ENCODE measurements at regions not wholly inside any gene's neighbourhood (a gene's known extent, or its start where the extent isn't known, plus 50 kb on each side); places are given as distances from the start of the nearest gene placed in this dataset.

DNA sequence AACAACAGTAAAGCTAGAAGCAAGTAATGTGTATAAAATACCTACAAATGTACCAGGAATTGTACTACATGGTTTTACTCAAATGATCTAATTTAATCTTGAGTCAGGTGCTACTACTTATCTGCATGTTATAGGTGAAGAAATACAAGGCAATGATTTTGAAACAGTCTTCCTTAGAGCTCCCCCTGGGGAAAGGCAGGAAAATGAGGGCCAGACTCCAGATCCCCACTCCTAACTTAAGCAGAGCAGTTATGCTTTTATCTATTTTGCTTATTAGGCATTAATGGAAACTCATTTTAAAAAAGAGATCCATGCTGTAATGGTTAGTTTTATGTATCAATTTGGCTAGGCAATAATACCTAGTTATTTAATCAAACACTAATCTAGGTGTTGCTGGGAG lies 109.3 kb upstream of the CPSF6 start:
- ChIA-PET POLR2A (ENCODE audit: unreplicated experiment) (no interaction called here), CTCF (no interaction called here)
- Histone ChIP-seq H3F3A (ENCODE audit: insufficient read depth, low read depth) (no peaks in the 10 kb centered on the region), H3K27me3 (ENCODE audit: insufficient read depth, low read depth) (0 out of 2 replicates have a peak, but pooled peaks cover 6% of the 10 kb centered on the region), H3K4me3 (no peak overlapping the region), H3K27ac (no peak overlapping the region), H3K9me3 (ENCODE audit: insufficient read depth, low read depth) (no peaks in the 10 kb centered on the region), H3K4me1 (replicated peaks; ENCODE audit: insufficient read depth) (no peaks in the 10 kb centered on the region), H3K79me2 (ENCODE audit: low read depth) (no peaks in the 10 kb centered on the region), H3K4me2 (no peak overlapping the region), H3K9me2 (ENCODE audit: insufficient read depth) (no peaks in the 10 kb centered on the region), H4K20me1 (ENCODE audit: insufficient read depth) (no peaks in the 10 kb centered on the region), H3K36me3 (ENCODE audit: low read depth) (no peaks in the 10 kb centered on the region), H2AFZ (no peak overlapping the region)
- intact Hi-C loops (cut with micrococcal nuclease; ENCODE audit: unreplicated experiment): no loop called here
- DNase-seq: no peak
- BruUV-seq (replicated peaks): no TSS peak
- no peak for TF ChIP-seq EZH2 (IDR thresholded peaks at IDR 0.05; ENCODE audit: low read depth)
- TF ChIP-seq, protein P1, sequence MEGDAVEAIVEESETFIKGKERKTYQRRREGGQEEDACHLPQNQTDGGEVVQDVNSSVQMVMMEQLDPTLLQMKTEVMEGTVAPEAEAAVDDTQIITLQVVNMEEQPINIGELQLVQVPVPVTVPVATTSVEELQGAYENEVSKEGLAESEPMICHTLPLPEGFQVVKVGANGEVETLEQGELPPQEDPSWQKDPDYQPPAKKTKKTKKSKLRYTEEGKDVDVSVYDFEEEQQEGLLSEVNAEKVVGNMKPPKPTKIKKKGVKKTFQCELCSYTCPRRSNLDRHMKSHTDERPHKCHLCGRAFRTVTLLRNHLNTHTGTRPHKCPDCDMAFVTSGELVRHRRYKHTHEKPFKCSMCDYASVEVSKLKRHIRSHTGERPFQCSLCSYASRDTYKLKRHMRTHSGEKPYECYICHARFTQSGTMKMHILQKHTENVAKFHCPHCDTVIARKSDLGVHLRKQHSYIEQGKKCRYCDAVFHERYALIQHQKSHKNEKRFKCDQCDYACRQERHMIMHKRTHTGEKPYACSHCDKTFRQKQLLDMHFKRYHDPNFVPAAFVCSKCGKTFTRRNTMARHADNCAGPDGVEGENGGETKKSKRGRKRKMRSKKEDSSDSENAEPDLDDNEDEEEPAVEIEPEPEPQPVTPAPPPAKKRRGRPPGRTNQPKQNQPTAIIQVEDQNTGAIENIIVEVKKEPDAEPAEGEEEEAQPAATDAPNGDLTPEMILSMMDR (conservative IDR thresholded peaks at IDR 0.05): no peak

DNA sequence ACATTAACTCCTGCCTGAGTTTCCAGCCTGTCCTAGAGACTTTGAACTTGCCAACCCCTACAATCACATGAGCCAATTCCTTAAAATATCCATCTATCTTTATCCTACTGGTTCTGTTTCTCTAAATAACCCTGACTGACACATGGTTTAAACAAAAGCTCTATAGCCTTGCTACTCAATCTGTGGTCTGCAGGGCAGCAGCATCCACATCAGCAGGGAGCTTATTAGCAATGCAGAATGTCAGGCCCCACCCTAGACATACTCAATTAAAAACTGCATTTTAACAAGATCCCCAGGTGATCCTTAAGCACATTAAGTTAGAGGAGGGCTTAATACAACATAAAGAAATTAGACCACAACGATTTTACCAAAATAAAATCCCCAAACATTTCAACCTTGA lies 108.3 kb upstream of the CPSF6 start:
- no peak overlapping the region for H2AFZ ChIP-seq
- H3K4me3 ChIP-seq: no peak overlapping the region
- H3K27me3 ChIP-seq (ENCODE audit: insufficient read depth, low read depth): 0 out of 2 replicates have a peak, but pooled peaks cover 6% of the 10 kb centered on the region
- no peaks in the 10 kb centered on the region for H3K9me3 ChIP-seq (ENCODE audit: insufficient read depth, low read depth)
- ChIA-PET CTCF (no interaction called here), POLR2A (ENCODE audit: unreplicated experiment) (no interaction called here)
- H3K79me2 ChIP-seq (ENCODE audit: low read depth): no peaks in the 10 kb centered on the region
- H3F3A ChIP-seq (ENCODE audit: insufficient read depth, low read depth): no peaks in the 10 kb centered on the region
- H4K20me1 ChIP-seq (ENCODE audit: insufficient read depth): no peaks in the 10 kb centered on the region
- TF ChIP-seq, protein P1 (conservative IDR thresholded peaks at IDR 0.05): no peak
- no peak for TF ChIP-seq EZH2 (IDR thresholded peaks at IDR 0.05; ENCODE audit: low read depth)
- H3K4me1 ChIP-seq (replicated peaks; ENCODE audit: insufficient read depth): no peaks in the 10 kb centered on the region
- no peak overlapping the region for H3K27ac ChIP-seq
- H3K9me2 ChIP-seq (ENCODE audit: insufficient read depth): no peaks in the 10 kb centered on the region
- no peaks in the 10 kb centered on the region for H3K36me3 ChIP-seq (ENCODE audit: low read depth)
- intact Hi-C loops (cut with micrococcal nuclease; ENCODE audit: unreplicated experiment): no loop called here
- no peak overlapping the region for H3K4me2 ChIP-seq
- BruUV-seq (replicated peaks): no TSS peak
- DNase-seq: no peak

DNA sequence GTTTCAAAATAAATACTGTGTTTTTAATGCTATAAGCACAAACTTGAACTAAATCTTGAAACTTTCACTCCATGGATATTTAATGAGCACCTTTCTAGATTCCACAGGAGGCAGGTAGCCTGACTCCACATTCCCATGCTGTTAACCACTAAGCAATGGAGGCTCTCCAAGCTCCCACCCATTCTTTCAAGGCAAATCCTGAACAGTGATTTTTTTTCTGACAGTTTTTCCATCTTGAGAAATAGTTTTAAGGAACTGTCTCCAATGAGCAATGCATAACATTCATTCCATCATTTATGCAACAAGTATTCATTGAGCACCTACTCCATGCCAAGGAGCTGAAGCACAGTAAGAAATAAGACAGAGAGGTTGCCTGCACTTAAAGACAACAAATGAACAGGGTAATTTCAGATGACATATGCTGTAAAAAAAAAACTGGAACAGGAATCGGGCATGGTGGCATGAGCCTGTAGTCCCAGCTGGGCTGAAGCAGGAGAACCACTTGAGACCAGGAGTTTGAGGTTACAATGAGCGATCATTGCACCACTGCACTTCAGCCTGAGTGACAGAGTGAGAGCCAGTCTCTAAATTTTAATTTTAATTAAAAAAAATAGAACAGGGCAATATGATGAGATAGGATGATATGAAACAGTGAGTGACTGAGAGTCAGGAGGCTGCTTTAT lies 102.3 kb upstream of the CPSF6 start:
- Histone ChIP-seq H3K79me2 (ENCODE audit: low read depth) (no peaks in the 10 kb centered on the region), H3K4me1 (replicated peaks; ENCODE audit: insufficient read depth) (no peaks in the 10 kb centered on the region), H4K20me1 (ENCODE audit: insufficient read depth) (no peaks in the 10 kb centered on the region), H3K36me3 (ENCODE audit: low read depth) (no peaks in the 10 kb centered on the region), H3K27me3 (ENCODE audit: insufficient read depth, low read depth) (0 out of 2 replicates have a peak, but pooled peaks cover 6% of the 10 kb centered on the region), H2AFZ (no peak overlapping the region), H3K4me3 (no peak overlapping the region), H3K9me2 (ENCODE audit: insufficient read depth) (no peaks in the 10 kb centered on the region), H3F3A (ENCODE audit: insufficient read depth, low read depth) (no peaks in the 10 kb centered on the region), H3K9me3 (ENCODE audit: insufficient read depth, low read depth) (0 out of 2 replicates have a peak, but pooled peaks cover 4% of the 10 kb centered on the region), H3K4me2 (no peak overlapping the region), H3K27ac (no peak overlapping the region)
- DNase-seq: no peak
- CTCF ChIA-PET: no interaction called here
- POLR2A ChIA-PET (ENCODE audit: unreplicated experiment): no interaction called here
- TF ChIP-seq, protein P1 (conservative IDR thresholded peaks at IDR 0.05): no peak
- TF ChIP-seq EZH2 (IDR thresholded peaks at IDR 0.05; ENCODE audit: low read depth): no peak
- no TSS peak for BruUV-seq (replicated peaks)
- intact Hi-C loops (cut with micrococcal nuclease; ENCODE audit: unreplicated experiment): no loop called here

Measured in PC-9 (cell line).